ENCODE measurements at regions not wholly inside any gene's neighbourhood (a gene's known extent, or its start where the extent isn't known, plus 50 kb on each side); places are given as distances from the start of the nearest gene placed in this dataset.

DNA sequence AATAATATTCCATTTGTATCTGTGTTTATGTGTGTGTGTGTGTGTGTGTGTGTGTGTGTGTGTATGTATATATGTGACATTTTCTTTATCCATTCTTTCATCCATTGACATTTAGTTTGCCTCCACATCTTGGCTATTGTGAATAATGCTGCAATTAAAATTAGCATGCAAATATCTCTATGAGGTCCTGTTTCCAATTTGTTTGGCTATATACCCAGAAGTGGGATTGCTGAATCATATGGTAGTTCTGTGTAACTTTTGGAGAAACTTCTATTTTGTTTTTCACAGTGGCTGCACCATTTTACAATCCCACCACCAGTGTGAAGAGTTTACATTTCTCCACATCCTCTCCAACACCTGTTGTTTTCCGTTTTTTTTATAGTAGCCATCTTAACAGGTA, 53.1 kb downstream of the CH25H start:
- no peak for DNase-seq (ENCODE audit: missing footprints)

DNA sequence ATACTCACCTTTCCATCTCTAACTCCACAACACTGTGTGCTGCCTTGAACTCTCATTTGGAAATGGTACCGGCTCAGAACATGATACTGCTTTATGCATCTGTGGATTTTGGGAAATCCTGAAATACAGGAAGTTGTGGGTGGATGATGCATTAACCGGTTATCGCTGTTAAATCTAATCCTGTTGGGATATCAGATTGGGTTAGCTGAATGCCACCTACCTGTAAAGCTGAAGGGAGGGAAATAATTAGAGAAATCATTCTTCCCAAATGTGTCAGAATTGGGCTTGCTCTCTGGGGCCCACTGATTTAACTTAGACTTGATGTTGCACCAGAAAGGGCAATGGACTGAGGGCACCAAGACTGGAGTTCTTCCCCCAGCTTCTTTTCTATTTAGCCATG, 54.0 kb downstream of the CH25H start:
- DNase-seq (ENCODE audit: missing footprints) (no peak), ATAC-seq (no peak)
- intact Hi-C loops (cut with DNase I): no loop called here

More for the DNA sequence above, 53.1 kb downstream of the CH25H start:
- intact Hi-C loops (cut with DNase I): no loop called here
- ATAC-seq: no peak

DNA sequence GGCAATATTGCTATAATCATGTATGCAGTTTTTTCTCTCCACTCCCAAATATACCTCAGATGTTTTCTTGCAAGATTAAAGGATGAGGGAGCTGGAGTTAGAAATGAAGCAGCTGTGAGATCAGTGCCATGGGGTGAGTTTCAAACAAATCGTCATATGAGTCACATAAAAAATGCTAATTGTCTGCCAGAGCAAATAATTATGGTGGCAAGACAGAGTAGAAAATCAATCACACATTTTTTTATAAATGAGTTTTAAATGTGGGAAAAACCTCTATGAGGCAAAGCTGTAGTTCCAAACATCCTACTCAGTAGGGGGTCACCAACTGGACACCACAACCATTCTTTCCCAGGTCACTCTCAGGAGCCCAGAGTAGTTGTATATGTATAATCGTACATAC, 55.3 kb downstream of the CH25H start:
- DNase-seq (ENCODE audit: missing footprints) (no peak), ATAC-seq (no peak)
- intact Hi-C loops (cut with DNase I): no loop called here

DNA sequence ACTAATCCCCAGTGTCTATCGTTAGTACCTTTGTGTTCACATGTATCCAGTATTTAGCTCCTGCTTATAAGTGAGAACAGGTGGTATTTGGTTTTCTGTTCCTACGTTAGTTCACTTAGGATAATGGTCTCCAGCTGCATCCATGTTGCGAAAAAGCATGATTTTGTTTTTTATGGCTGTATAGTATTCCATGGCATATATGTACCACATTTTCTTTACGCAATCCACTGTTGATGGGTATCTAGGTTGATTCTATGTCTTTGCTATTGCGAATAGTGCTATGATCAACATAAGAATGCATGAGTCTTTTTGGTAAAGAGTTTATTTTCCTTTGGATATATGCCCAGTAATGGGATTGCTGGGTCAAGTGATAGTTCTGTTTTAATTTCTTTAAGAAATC, 59.1 kb downstream of the CH25H start:
- ATAC-seq (no peak), DNase-seq (ENCODE audit: missing footprints) (no peak)
- intact Hi-C loops (cut with DNase I): loop anchor here (1.0 kb wide), 1 partner anchor 28 kb away; no protein-coding TSS in a partner anchor

DNA sequence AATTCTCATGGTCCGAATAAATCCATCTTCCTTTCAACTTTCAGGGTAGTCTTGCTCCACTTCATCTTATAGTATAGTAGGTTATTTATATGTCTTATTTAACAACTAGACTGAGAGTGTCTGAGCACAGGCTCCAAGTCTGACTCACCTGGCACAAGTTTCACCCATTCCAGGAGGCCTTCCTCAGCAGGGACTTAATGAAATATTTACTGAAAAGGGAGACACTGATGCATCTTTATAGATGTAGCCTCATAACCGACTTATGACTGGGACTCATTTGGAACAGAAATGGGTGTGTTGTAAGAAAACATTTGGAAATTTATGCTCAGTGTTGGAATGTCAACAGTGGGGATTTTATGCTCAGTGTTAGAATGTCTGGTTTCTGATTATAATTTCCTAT, 59.9 kb downstream of the CH25H start:
- DNase-seq (ENCODE audit: missing footprints) (no peak), ATAC-seq (no peak)
- intact Hi-C loops (cut with DNase I): no loop called here

DNA sequence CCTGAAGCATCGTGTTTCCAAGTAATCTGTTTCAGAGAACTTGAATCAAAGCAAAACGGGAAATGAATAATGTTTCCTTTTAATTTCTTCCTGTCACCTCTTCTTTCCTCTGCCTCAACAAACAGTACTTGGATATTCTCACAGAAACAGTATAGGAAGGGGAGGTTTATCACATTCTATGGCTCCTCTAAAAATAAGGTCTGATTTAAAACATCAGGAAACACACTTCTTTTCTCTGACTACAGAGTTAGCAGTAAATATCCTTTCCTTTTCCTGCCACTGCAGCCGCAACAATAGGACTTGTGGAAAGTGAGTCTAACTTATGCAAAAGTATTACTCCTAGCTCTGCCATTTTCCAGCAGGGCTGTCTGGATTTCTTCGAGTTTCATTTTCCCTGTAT, 62.3 kb downstream of the CH25H start:
- intact Hi-C loops (cut with DNase I): no loop called here
- no peak for DNase-seq (ENCODE audit: missing footprints)
- no peak for ATAC-seq

DNA sequence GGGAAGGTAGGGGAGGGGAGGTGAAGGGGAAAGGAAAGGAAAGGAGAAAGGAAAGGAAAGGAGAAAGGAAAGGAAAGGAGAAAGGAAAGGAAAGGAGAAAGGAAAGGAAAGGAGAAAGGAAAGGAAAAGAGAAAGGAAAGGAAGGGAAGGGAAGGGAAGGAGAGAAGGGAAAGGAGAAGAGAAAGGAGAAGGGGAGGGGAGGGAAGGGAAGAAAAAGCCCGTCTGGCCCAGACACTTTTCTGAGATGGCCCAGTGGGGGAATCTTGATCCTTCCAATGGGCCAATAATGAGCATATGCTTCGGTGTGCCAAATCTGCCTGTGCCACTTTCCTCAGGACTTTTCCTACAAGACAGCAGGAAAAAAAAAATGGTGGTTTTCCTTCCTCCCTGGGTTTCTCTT, 64.5 kb downstream of the CH25H start:
- intact Hi-C loops (cut with DNase I): no loop called here
- ATAC-seq (no peak), DNase-seq (ENCODE audit: missing footprints) (no peak)

DNA sequence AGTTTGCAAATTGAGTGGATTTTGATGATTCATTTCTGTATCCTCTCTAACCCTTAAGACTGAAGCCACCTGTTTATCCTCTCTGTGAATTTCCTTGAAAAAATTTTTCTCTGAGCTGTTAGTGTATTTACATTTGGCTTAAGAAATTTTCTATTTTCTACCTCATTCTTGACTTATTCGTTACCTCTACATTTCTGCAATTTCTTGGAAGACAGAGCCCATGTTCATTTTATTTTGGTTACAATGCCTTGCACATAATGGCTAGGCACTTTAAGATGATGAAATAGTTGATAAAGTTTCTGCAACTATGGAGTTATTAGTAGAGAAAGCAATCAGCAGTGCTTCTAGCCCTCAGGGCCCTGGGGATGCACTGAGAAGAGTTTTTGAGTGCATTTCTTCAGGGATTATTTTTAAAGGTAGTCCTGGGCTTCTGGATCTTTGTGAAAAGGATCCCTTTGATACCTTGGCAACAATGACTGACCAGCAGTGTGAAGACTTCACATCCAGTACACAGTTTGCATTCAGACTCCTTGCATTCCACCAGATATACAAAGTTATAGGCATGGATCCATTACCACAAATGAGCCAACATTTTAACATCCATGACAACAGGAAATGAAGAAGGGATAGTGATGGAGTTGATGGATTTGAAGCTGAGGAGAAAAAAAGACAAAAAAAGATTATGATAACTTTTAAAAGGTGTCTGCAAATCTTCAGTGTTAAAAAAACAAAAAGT, 68.2 kb downstream of the CH25H start:
- intact Hi-C loops (cut with DNase I): no loop called here
- DNase-seq (ENCODE audit: missing footprints) (no peak), ATAC-seq (no peak)

DNA sequence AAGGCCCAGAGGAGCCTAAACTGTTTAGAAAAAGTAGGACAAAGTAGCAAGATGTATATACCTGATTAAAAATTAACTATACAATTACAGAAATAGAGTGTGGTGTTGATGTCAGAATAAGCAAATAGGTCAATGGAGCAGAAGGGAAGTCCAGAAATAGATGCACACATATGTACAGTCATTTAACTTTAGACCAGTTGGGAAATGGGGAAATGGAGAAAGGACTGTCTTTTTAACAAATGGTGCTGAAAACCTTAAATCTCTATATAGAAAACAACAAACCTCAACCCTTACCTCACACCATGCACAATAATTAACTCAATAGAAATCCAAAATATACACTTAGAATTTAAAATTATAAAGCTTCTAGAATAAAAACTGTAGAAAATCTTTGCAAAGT, 72.2 kb downstream of the CH25H start:
- intact Hi-C loops (cut with DNase I): no loop called here
- ATAC-seq (no peak), DNase-seq (ENCODE audit: missing footprints) (no peak)

DNA sequence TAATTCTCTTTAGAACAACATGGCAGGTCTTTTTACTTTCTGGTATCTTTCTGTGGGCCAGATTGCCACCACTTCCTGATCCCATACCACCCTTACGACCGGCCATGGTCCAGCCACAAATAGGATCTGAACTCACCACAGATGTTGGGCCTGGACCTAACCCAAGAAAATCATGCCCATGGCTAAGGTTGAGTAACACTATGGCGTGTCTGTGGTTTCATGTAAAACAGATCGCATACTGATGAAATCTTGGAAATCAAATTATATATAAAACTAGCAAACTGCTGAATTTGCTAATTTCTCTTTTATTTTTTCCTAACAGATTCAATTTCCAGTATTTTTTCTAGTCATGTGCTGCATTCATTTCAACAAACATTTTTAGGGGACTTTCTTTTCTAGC, 77.2 kb downstream of the CH25H start:
- intact Hi-C loops (cut with DNase I): no loop called here
- ATAC-seq (no peak), DNase-seq (ENCODE audit: missing footprints) (no peak)

DNA sequence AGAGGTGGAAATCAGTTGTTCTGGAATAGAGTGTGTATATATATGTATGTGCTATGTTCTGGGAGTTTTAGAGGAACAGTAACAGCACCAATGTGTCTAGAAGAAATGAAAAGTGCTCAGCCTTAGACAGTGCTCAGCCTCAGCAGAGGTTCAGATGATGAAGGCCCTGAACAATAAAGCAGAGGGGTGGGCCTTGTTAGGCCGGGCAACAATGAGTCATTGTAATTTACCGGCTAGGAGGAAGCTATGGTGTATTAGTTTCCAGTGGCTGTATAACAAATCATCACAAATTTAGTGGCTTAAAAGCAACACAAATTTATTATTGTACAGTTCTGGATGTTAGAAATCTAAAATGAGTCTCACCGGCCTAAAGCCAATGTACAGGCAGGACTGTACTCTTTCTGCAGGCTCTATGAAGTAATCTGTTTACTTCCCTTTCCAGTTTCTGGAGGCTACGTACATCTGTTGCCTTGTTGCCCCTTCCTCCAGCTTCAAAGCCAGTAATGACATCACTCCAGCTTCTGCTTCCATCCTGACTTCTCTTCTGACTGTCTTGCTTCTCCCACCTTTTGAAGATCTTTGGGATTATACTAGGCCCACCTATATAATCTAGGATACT, 84.6 kb downstream of the CH25H start:
- intact Hi-C loops (cut with DNase I): no loop called here
- ATAC-seq: peak; percentile 76
- no peak for DNase-seq (ENCODE audit: missing footprints)

DNA sequence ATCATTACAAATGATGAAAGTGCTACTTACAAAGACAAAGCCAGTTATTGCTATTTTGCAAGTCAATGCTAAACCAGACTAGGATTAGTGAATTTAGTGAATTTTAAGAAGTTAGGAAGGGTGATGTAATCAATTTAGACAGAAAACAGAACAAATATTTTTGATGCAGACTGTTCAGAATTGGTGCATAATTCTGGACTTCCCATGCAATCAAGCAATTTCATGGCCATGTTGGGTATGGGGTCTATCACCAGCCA, 85.4 kb downstream of the CH25H start:
- intact Hi-C loops (cut with DNase I): no loop called here
- DNase-seq (ENCODE audit: missing footprints): no peak
- no peak for ATAC-seq

DNA sequence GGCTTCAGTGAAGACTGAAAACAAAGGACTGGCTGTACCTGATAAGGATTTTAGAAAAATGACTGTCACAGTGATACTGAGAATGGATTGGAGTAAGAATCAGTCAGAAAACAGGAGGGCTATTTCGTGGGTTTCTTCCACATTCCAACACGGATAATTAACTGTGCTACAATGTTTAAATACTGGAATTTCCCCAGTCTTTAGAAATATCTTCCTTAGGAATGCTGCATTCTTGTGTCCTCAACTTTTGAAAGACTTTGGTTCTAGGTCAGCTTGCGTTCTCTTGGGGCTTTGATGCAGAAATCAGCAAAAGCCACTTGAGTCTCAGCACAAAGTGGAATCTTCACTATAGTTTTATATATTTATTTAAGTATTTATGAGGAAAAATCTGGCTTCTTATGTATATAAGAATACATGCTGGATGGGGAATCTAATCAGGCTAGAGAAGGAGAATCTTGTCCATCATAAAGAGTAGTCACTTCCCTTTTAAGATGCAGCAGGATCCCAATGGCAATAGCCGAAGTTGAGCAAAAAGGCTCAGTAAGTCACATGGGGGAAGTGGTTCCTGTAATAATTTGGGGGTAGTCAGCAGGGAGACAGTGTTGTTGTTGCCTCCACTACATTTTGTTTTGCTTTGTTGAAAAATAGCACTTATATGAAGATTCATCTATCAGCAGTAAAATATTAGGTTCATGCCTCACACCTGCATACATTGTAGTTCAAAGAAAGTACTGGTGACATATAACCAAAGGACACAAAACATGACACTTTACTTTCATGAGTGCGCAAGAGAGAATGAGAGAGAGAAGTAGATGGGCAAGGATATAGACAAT, 86.0 kb downstream of the CH25H start:
- no peak for DNase-seq (ENCODE audit: missing footprints)

DNA sequence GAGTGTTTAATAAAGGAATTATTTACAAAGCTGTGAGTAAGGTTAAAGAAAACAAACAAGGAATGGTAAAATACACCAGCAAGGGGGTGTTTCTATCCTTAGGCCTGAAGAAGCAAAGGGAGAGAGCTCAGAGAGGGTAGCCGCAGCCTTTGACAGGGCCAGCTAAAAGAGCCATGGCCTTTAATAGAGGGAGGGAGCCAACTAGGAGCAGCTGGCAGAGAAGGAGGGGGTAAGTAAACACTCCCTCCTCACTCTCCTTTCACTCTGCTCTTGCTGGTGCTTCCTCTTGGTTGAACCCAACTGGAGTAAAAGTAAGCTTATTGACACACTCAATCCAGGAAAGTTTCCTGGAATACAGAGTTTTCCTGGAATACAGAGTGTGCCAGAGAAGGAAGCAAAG, 87.5 kb downstream of the CH25H start:
- DNase-seq (ENCODE audit: missing footprints): no peak
- intact Hi-C loops (cut with DNase I): no loop called here
- no peak for ATAC-seq

More for the DNA sequence above, 86.0 kb downstream of the CH25H start:
- ATAC-seq: no peak
- intact Hi-C loops (cut with DNase I): no loop called here

DNA sequence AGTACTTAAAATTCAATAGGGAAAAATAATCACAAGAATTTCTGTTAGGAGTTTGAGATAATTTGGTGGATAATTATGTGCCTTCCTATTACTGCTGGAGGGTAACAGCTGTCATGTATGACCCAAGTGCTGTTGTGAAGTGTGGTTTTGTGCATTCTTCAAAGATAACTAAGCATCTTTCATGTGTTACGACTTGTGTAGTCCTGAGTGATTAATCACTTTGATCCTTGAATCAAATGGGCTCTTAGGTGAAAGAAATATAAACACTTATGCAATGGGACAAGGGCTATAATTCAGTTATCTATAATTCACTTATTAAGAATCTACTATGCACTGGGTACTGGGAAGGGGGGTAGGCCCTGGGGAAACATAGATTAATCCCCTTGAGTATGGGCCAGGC, 89.0 kb downstream of the CH25H start:
- ATAC-seq (no peak), DNase-seq (ENCODE audit: missing footprints) (no peak)
- intact Hi-C loops (cut with DNase I): no loop called here

DNA sequence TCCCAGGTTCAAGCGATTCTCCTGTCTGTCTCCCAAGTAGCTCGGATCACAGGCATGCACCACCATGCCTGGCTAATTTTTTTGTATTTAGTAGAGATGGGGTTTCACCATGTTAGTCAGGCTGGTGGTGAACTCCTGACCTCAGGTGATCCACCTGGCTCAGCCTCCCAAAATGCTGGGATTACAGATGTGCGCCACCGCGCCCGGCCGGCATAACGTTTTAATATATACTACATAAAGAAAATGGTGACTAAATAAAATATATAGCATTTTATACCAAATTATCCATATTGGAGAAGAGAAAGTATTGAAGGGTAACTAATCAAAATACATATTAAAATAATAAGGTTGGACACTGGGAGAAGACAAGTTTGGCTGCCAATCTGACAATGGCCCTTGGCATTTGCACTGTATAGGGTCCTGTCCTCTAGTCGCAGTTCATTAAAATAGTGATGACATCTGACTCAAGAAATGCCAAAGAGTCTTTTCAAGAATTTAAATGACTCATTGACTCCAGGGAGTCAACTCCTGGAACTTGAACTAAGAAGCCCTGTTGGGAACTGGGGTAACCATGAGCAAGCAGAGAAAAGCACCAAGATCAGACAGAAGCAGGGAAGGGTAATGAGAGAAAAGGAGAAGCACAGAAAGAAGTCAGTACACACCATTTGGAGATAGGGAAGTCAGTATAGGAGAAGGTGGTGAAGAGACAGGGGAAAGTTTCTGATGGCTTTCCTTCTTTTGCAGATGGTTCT, 91.1 kb downstream of the CH25H start:
- intact Hi-C loops (cut with DNase I): no loop called here
- ATAC-seq (no peak), DNase-seq (ENCODE audit: missing footprints) (no peak)

DNA sequence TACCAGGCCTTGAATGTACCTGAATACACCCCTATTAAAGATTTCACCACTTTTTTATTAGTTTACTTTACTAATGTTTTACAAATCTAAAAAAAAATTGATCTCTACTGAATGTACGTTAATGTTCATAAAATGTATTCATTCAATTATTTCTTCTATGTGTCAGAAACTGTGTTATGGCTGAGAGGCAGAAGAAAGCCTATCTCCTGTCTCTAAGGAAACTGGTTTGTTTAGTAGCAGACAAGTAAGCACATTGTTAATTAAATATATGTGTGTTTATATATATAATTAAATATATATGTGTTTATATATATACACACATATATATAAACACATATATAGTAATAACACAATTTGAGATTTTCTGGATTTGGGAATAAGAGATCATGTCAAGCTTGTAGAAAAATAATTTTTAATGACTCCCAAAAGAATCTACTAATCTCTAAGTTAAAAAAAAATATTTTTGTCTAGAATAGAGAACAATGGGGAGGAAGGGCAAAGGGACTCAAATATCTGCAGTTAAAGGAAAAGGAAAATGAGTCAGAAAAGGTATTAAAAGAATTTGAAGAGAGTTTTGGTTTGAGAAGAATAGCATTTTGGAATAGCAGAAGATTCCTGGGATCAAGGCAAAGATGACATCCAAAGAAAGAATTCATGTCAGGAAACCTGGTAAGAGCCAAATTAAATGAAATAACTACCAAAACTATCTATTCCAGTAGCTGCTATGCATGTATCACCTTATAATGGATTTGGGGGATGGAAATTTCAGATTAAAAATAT, 92.1 kb downstream of the CH25H start:
- intact Hi-C loops (cut with DNase I): loop anchor here (5.0 kb wide), 1 partner anchor 83 kb away; no protein-coding TSS in a partner anchor
- DNase-seq (ENCODE audit: missing footprints): no peak
- no peak for ATAC-seq

DNA sequence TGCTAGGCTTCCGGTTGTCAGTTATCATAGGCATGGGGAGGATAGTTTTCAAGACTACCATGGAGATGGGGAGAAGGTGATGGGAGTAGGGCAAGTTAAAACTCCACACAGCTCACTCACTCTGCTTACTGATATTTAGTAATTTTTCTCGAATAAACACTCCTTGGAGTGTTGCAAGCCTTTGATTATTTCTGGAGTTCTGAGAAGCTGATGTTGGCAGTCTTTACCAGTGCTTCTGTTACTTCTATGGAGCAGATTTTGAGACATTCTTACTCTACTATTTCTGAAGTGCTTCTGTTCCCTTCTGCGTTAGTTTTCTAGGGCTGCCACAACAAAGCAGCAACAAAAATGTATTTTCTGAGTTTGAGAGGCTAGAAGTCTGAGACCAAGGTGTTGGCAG, 104.4 kb downstream of the CH25H start:
- intact Hi-C loops (cut with DNase I): no loop called here
- ATAC-seq (no peak), DNase-seq (ENCODE audit: missing footprints) (no peak)

DNA sequence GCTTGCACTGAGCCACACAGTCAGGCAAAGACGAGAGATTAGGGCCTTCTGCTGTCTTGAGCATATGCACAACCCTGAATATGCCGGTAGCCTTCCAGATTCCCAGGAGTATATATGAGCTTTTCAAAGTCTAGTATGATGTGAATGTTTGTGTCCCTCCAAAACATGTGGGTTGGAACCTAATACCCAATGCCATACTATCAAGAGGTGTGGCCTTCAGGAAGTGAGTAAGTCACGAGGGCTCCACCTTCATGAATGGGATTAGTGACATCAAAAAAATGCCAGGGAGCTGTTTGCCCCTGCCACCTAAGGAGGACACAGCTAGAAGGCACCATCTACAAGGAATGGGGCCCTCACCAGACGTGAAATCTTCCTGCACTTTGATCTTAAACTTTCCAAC, 105.2 kb downstream of the CH25H start:
- ATAC-seq: no peak
- intact Hi-C loops (cut with DNase I): no loop called here
- DNase-seq (ENCODE audit: missing footprints): no peak

All from Right ventricle myocardium inferior (tissue), 1 donor.